ENCODE measurements at regions not wholly inside any gene's neighbourhood (a gene's known extent, or its start where the extent isn't known, plus 50 kb on each side); places are given as distances from the start of the nearest gene placed in this dataset.

GRCh38 chr2:56709181-56709580 lies 525.4 kb downstream of the CCDC85A start:
- no peak for DNase-seq (ENCODE audit: low spot score)

- DNase-seq (ENCODE audit: low spot score) = no peak
These were observed 529.4 kb downstream of the CCDC85A start for GRCh38 chr2:56713161-56713676.

GRCh38 chr2:56713978-56714377 lies 530.2 kb downstream of the CCDC85A start:
- no peak for DNase-seq (ENCODE audit: low spot score)

- no peak for DNase-seq (ENCODE audit: low spot score)
These were observed 530.6 kb downstream of the CCDC85A start for GRCh38 chr2:56714400-56714799.

- no peak for DNase-seq (ENCODE audit: low spot score)
These were observed 531.9 kb downstream of the CCDC85A start for GRCh38 chr2:56715683-56716082.

- no peak for DNase-seq (ENCODE audit: low spot score)
These were observed 534.6 kb downstream of the CCDC85A start for GRCh38 chr2:56718413-56718812.

GRCh38 chr2:56729212-56729611 lies 545.4 kb downstream of the CCDC85A start:
- DNase-seq (ENCODE audit: low spot score) = no peak

GRCh38 chr2:56732946-56733345 lies 549.2 kb downstream of the CCDC85A start:
- DNase-seq (ENCODE audit: low spot score) = no peak

- no peak for DNase-seq (ENCODE audit: low spot score)
These were observed 555.6 kb downstream of the CCDC85A start for GRCh38 chr2:56739413-56739812.

GRCh38 chr2:56741601-56742102 lies 557.9 kb downstream of the CCDC85A start:
- no peak for DNase-seq (ENCODE audit: low spot score)

- no peak for DNase-seq (ENCODE audit: low spot score)
These were observed 560.0 kb downstream of the CCDC85A start for GRCh38 chr2:56743807-56744206.

GRCh38 chr2:56749152-56749752 lies 565.5 kb downstream of the CCDC85A start:
- DNase-seq (ENCODE audit: low spot score) = no peak

- no peak for DNase-seq (ENCODE audit: low spot score)
These were observed 569.4 kb downstream of the CCDC85A start for GRCh38 chr2:56753182-56753581.

- DNase-seq (ENCODE audit: low spot score) = no peak
These were observed 570.4 kb downstream of the CCDC85A start for GRCh38 chr2:56754066-56754615.

- no peak for DNase-seq (ENCODE audit: low spot score)
These were observed 570.8 kb downstream of the CCDC85A start for GRCh38 chr2:56754627-56755026.

- no peak for DNase-seq (ENCODE audit: low spot score)
These were observed 574.2 kb downstream of the CCDC85A start for GRCh38 chr2:56757884-56758545.

- DNase-seq (ENCODE audit: low spot score) = no peak
These were observed 579.9 kb downstream of the CCDC85A start for GRCh38 chr2:56763683-56764082.

GRCh38 chr2:56768973-56769372 lies 585.2 kb downstream of the CCDC85A start:
- no peak for DNase-seq (ENCODE audit: low spot score)

GRCh38 chr2:56770490-56770889 lies 586.7 kb downstream of the CCDC85A start:
- no peak for DNase-seq (ENCODE audit: low spot score)

- no peak for DNase-seq (ENCODE audit: low spot score)
These were observed 600.3 kb downstream of the CCDC85A start for GRCh38 chr2:56784046-56784445.

GRCh38 chr2:56801214-56801613 lies 617.4 kb downstream of the CCDC85A start:
- DNase-seq (ENCODE audit: low spot score) = no peak

- DNase-seq (ENCODE audit: low spot score) = no peak
These were observed 618.0 kb downstream of the CCDC85A start for GRCh38 chr2:56801770-56802169.

- no peak for DNase-seq (ENCODE audit: low spot score)
These were observed 619.8 kb downstream of the CCDC85A start for GRCh38 chr2:56803596-56803995.
